Peyer's patch (tissue), 4 donors: ENCODE measurements at regions not wholly inside any gene's neighbourhood (a gene's known extent, or its start where the extent isn't known, plus 50 kb on each side); places are given as distances from the start of the nearest gene placed in this dataset.

Experiments used
- DNase-seq, 3 donors: peaks; one replicate each; pipeline ENCODE4 v3.0.0-alpha.2; 2017 to 2019
- H3K27ac ChIP-seq, 4 donors: fragments of 200-600 bp; sonication (generic); one replicate each; pipeline ENCODE4 v1.5.1; 2016 to 2019
- H3K27me3 ChIP-seq, 2 donors: fragments of 200-600 bp; sonication (generic); one replicate each; pipeline ENCODE4 v1.5.1; 2019
- H3K36me3 ChIP-seq, 3 donors: fragments of 200-600 bp; sonication (generic); one replicate each; pipeline ENCODE4 v1.5.1; 2016 to 2019
- H3K4me1 ChIP-seq, 4 donors: fragments of 200-600 bp; sonication (generic); one replicate each; pipeline ENCODE4 v1.5.1; 2016 to 2019
- H3K4me3 ChIP-seq, 4 donors: fragments of 200-600 bp; sonication (generic); 1 replicate in 3 of 4; 2 replicates in 1 of 4; pipeline ENCODE4 v1.5.1; 2016 to 2019; ENCODE audit warnings: mild to moderate bottlenecking in 1 of 4
- H3K9me3 ChIP-seq, 4 donors: fragments of 200-600 bp; sonication (generic); one replicate each; pipeline ENCODE4 v1.5.1; 2016 to 2019; ENCODE audit warnings: mild to moderate bottlenecking in 1 of 4
- CTCF ChIP-seq, 6 experiments: fragments of 450-650 bp in 4 of 6; fragments of 200-600 bp in 2 of 6; sonication (generic) in 1 of 6; IDR thresholded peaks; one replicate each; pipeline ENCODE4 v1.5.1; 2017 to 2019; ENCODE audit warnings: antibody characterized with exemption in 6 of 6, mild to moderate bottlenecking in 3 of 6, moderate library complexity in 1 of 6
- POLR2A ChIP-seq, 2 donors: fragments of 450-650 bp; IDR thresholded peaks; one replicate each; pipeline ENCODE4 v1.5.1; 2017; ENCODE audit warnings: antibody characterized with exemption in 2 of 2, mild to moderate bottlenecking in 2 of 2, moderate library complexity in 2 of 2

DNA sequence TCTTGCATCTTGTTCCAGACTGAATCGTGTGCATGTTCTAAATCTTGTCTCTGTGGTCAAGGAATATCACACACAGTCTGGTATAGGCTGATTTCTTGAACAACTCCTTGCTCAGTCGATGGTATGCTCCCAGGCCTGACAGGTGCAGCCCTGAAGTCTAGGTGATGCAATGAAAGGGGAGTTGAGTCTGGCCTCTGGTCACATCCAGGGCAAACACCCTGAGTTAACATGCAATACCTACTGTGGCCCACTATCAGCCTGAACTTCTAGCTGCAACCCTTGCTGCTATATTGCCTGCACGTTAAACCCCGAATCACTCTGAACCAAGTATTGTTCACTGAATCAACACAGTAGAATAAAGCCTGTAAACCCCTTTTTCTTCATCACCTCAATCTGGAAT lies 303.4 kb downstream of the USP25 start:
- H3K36me3 ChIP-seq: no peaks in the 10 kb centered on the region
- TF ChIP-seq POLR2A (IDR thresholded peaks at IDR 0.05) (no peak), CTCF (IDR thresholded peaks at IDR 0.05) (no peak)
- H3K27me3 ChIP-seq: no peaks in the 10 kb centered on the region
- no peak overlapping the region for H3K4me3 ChIP-seq
- H3K9me3 ChIP-seq: no peaks in the 10 kb centered on the region
- no peak overlapping the region for H3K27ac ChIP-seq
- no peak for DNase-seq
- H3K4me1 ChIP-seq: no peaks in the 10 kb centered on the region

- Histone ChIP-seq H3K9me3 (no peaks in the 10 kb centered on the region), H3K36me3 (no peaks in the 10 kb centered on the region), H3K27me3 (no peaks in the 10 kb centered on the region), H3K4me1 (no peaks in the 10 kb centered on the region), H3K27ac (no peak overlapping the region), H3K4me3 (no peak overlapping the region)
- TF ChIP-seq POLR2A (IDR thresholded peaks at IDR 0.05) (no peak), CTCF (IDR thresholded peaks at IDR 0.05) (no peak)
- no peak for DNase-seq
These were observed 304.8 kb downstream of the USP25 start for GRCh38 chr21:16034446-16035190.

GRCh38 chr21:16037421-16037955 lies 307.7 kb downstream of the USP25 start:
- no peak for DNase-seq

GRCh38 chr21:16040601-16041000 lies 310.8 kb downstream of the USP25 start:
- H3K27me3 ChIP-seq: no peaks in the 10 kb centered on the region
- H3K27ac ChIP-seq: no peak overlapping the region
- H3K9me3 ChIP-seq: no peaks in the 10 kb centered on the region
- TF ChIP-seq CTCF (IDR thresholded peaks at IDR 0.05) (no peak), POLR2A (IDR thresholded peaks at IDR 0.05) (no peak)
- no peaks in the 10 kb centered on the region for H3K4me1 ChIP-seq
- H3K4me3 ChIP-seq: no peak overlapping the region
- no peak for DNase-seq
- no peaks in the 10 kb centered on the region for H3K36me3 ChIP-seq

More at GRCh38 chr21:16037421-16037955, 307.7 kb downstream of the USP25 start:
- H3K27ac ChIP-seq: no peak overlapping the region
- no peaks in the 10 kb centered on the region for H3K27me3 ChIP-seq
- H3K9me3 ChIP-seq: no peaks in the 10 kb centered on the region
- H3K4me3 ChIP-seq: no peak overlapping the region
- H3K36me3 ChIP-seq: no peaks in the 10 kb centered on the region
- TF ChIP-seq POLR2A (IDR thresholded peaks at IDR 0.05) (no peak), CTCF (IDR thresholded peaks at IDR 0.05) (no peak)
- H3K4me1 ChIP-seq: no peaks in the 10 kb centered on the region

GRCh38 chr21:16044676-16045075 lies 314.9 kb downstream of the USP25 start:
- TF ChIP-seq CTCF (IDR thresholded peaks at IDR 0.05) (no peak), POLR2A (IDR thresholded peaks at IDR 0.05) (no peak)
- Histone ChIP-seq H3K9me3 (no peaks in the 10 kb centered on the region), H3K27me3 (no peaks in the 10 kb centered on the region), H3K27ac (no peak overlapping the region), H3K36me3 (no peaks in the 10 kb centered on the region), H3K4me3 (no peak overlapping the region), H3K4me1 (no peaks in the 10 kb centered on the region)
- DNase-seq: no peak
